ENCODE measurements at regions not wholly inside any gene's neighbourhood (a gene's known extent, or its start where the extent isn't known, plus 50 kb on each side); places are given as distances from the start of the nearest gene placed in this dataset.

GRCh38 chr4:31089815-31090214 is 369.6 kb downstream of the PCDH7 start:
- TF ChIP-seq CTCF (IDR thresholded peaks at IDR 0.05; ENCODE audit: control extremely low read depth, extremely low read depth, low read depth, missing control alignments) = no peak
- ChIA-PET POLR2A (no interaction called here), CTCF (interaction anchor here (1.0 kb wide), 1 partner anchor 9 kb away, joined by 3 read pairs; no protein-coding TSS in a partner anchor)
- DNase-seq (ENCODE audit: extremely low spot score) = no peak

GRCh38 chr4:31094474-31094873 is 374.3 kb downstream of the PCDH7 start:
- ChIA-PET POLR2A (no interaction called here), CTCF (interaction anchor here (1.0 to 1.5 kb wide), 4 partner anchors 11 to 24 kb away, joined by 3 to 4 read pairs (median 4); no protein-coding TSS in a partner anchor)
- DNase-seq (ENCODE audit: extremely low spot score) = no peak
- no peak for TF ChIP-seq CTCF (IDR thresholded peaks at IDR 0.05; ENCODE audit: control extremely low read depth, extremely low read depth, low read depth, missing control alignments)

- DNase-seq (ENCODE audit: extremely low spot score) = no peak
- no peak for TF ChIP-seq CTCF (IDR thresholded peaks at IDR 0.05; ENCODE audit: control extremely low read depth, extremely low read depth, low read depth, missing control alignments)
- ChIA-PET POLR2A (no interaction called here), CTCF (no interaction called here)
Measured at GRCh38 chr4:31097999-31098398, 377.8 kb downstream of the PCDH7 start.

- no peak for DNase-seq (ENCODE audit: extremely low spot score)
- no peak for TF ChIP-seq CTCF (IDR thresholded peaks at IDR 0.05; ENCODE audit: control extremely low read depth, extremely low read depth, low read depth, missing control alignments)
- POLR2A ChIA-PET = no interaction called here
- CTCF ChIA-PET = no interaction called here
Measured at GRCh38 chr4:31100536-31100935, 380.4 kb downstream of the PCDH7 start.

- POLR2A ChIA-PET = no interaction called here
- no peak for TF ChIP-seq CTCF (IDR thresholded peaks at IDR 0.05; ENCODE audit: control extremely low read depth, extremely low read depth, low read depth, missing control alignments)
- CTCF ChIA-PET = no interaction called here
- DNase-seq (ENCODE audit: extremely low spot score) = no peak
Measured at GRCh38 chr4:31104043-31104442, 383.9 kb downstream of the PCDH7 start.

- ChIA-PET POLR2A (no interaction called here), CTCF (interaction anchor here (1.4 kb wide), 1 partner anchor 11 kb away, joined by 4 read pairs; no protein-coding TSS in a partner anchor)
- DNase-seq (ENCODE audit: extremely low spot score) = no peak
- TF ChIP-seq CTCF (IDR thresholded peaks at IDR 0.05; ENCODE audit: control extremely low read depth, extremely low read depth, low read depth, missing control alignments) = no peak
Measured at GRCh38 chr4:31104577-31104976, 384.4 kb downstream of the PCDH7 start.

GRCh38 chr4:31106419-31106818 is 386.2 kb downstream of the PCDH7 start:
- no peak for DNase-seq (ENCODE audit: extremely low spot score)
- POLR2A ChIA-PET = no interaction called here
- no peak for TF ChIP-seq CTCF (IDR thresholded peaks at IDR 0.05; ENCODE audit: control extremely low read depth, extremely low read depth, low read depth, missing control alignments)
- CTCF ChIA-PET = no interaction called here
